DMS 273 treated with DMSO at 0.1 percent for 48 hours (cell line): ENCODE measurements at regions not wholly inside any gene's neighbourhood (a gene's known extent, or its start where the extent isn't known, plus 50 kb on each side); places are given as distances from the start of the nearest gene placed in this dataset.
"Not testable (repeated sequence)": the region's sequence is repeated elsewhere in the genome, so short reads cannot be mapped to it uniquely, and the experiment has no call there.

ENCODE experiments used
- DNase-seq: peaks from one replicate; lab custom pipeline; 2025; lab: John Stamatoyannopoulos, UW

GRCh38 chr10:84634636-84635035, 306.2 kb downstream of the CCSER2 start:
- no peak for DNase-seq

- not testable (repeated sequence) for DNase-seq
These were observed 322.2 kb downstream of the CCSER2 start for GRCh38 chr10:84650628-84651027.

GRCh38 chr10:84654671-84655070, 326.3 kb downstream of the CCSER2 start:
- no peak for DNase-seq

- DNase-seq = no peak
These were observed 330.6 kb downstream of the CCSER2 start for GRCh38 chr10:84659027-84659426.

GRCh38 chr10:84659497-84660439, 331.4 kb downstream of the CCSER2 start:
- no peak for DNase-seq

GRCh38 chr10:84660450-84661159, 332.2 kb downstream of the CCSER2 start:
- no peak for DNase-seq

GRCh38 chr10:84665211-84665610, 336.8 kb downstream of the CCSER2 start:
- no peak for DNase-seq

- DNase-seq = no peak
These were observed 337.6 kb downstream of the CCSER2 start for GRCh38 chr10:84665883-84666463.

- no peak for DNase-seq
These were observed 339.9 kb downstream of the CCSER2 start for GRCh38 chr10:84668186-84668763.

GRCh38 chr10:84675060-84675459, 346.7 kb downstream of the CCSER2 start:
- DNase-seq = no peak

GRCh38 chr10:84676536-84676935, 348.1 kb downstream of the CCSER2 start:
- no peak for DNase-seq

GRCh38 chr10:84681781-84682180, 353.4 kb downstream of the CCSER2 start:
- no peak for DNase-seq

- no peak for DNase-seq
These were observed 355.2 kb downstream of the CCSER2 start for GRCh38 chr10:84683550-84683949.

GRCh38 chr10:84683980-84684740, 355.8 kb downstream of the CCSER2 start:
- DNase-seq = no peak

- DNase-seq = no peak
These were observed 356.8 kb downstream of the CCSER2 start for GRCh38 chr10:84685047-84685660.

GRCh38 chr10:84693006-84693405, 364.6 kb downstream of the CCSER2 start:
- DNase-seq = no peak

- DNase-seq = no peak
These were observed 367.5 kb downstream of the CCSER2 start for GRCh38 chr10:84695902-84696301.

GRCh38 chr10:84696610-84697009, 368.2 kb downstream of the CCSER2 start:
- DNase-seq = no peak

GRCh38 chr10:84698989-84699388, 370.6 kb downstream of the CCSER2 start:
- DNase-seq = no peak

GRCh38 chr10:84700668-84701369, 372.4 kb downstream of the CCSER2 start:
- no peak for DNase-seq

GRCh38 chr10:84701370-84701720, 373.0 kb downstream of the CCSER2 start:
- DNase-seq = no peak
